Right atrium auricular region (tissue), 2 donors: ENCODE measurements at regions not wholly inside any gene's neighbourhood (a gene's known extent, or its start where the extent isn't known, plus 50 kb on each side); places are given as distances from the start of the nearest gene placed in this dataset.

Source experiments
- DNase-seq: peaks from one replicate; pipeline ENCODE4 v3.0.0-alpha.2; 2019; ENCODE audit warnings: low spot score
- H3K27ac ChIP-seq, 2 donors: fragments of 200-600 bp; sonication (generic); 1 replicate in 1 of 2; 2 replicates in 1 of 2; pipeline ENCODE4 v1.5.1; 2016 to 2019
- H3K27me3 ChIP-seq, 2 donors: fragments of 200-600 bp; sonication (generic); one replicate each; pipeline versions ENCODE4 v1.5.1 to v1.6.0; 2017 to 2019
- H3K36me3 ChIP-seq: fragments of 200-600 bp; sonication (generic); one replicate; pipeline ENCODE4 v1.5.1; 2016
- H3K4me1 ChIP-seq, 2 donors: fragments of 200-600 bp; sonication (generic); one replicate each; pipeline versions ENCODE4 v1.5.1 to v1.6.0; 2017 to 2019
- H3K4me3 ChIP-seq, 2 donors: fragments of 200-600 bp; sonication (generic); 1 replicate in 1 of 2; 2 replicates in 1 of 2; pipeline ENCODE4 v1.5.1; 2017 to 2019; ENCODE audit warnings: mild to moderate bottlenecking in 1 of 2, moderate library complexity in 1 of 2
- H3K9me3 ChIP-seq, 2 donors: fragments of 200-600 bp; sonication (generic); one replicate each; pipeline ENCODE4 v1.5.1; 2019
- TF ChIP-seq, protein P1 (sequence below), 2 donors: fragments of 200-600 bp; sonication (generic); IDR thresholded peaks; one replicate each; pipeline ENCODE4 v1.5.1; 2019; ENCODE audit warnings: antibody characterized with exemption in 2 of 2

DNA sequence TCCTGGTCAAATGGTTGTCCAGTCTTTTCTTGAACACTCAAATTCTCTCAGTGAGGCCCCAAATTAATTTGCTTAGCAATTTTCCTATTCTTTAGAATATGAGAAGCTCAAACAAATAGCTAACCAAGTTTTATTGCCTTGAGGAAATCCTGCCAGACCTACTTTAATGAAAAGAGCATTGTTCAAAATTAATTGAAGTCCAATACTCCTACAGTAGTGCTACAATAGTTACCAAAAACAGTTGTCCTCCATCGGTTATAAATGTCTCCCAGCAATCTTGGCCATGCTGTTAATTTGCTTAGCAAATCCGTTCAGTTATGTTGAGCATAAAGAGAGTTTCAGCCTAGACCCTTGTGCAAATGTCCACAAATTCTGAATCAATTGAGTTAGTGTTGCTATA lies 112.9 kb downstream of the MAB21L3 start:
- H3K36me3 ChIP-seq, result no peaks in the 10 kb centered on the region
- TF ChIP-seq, protein P1, sequence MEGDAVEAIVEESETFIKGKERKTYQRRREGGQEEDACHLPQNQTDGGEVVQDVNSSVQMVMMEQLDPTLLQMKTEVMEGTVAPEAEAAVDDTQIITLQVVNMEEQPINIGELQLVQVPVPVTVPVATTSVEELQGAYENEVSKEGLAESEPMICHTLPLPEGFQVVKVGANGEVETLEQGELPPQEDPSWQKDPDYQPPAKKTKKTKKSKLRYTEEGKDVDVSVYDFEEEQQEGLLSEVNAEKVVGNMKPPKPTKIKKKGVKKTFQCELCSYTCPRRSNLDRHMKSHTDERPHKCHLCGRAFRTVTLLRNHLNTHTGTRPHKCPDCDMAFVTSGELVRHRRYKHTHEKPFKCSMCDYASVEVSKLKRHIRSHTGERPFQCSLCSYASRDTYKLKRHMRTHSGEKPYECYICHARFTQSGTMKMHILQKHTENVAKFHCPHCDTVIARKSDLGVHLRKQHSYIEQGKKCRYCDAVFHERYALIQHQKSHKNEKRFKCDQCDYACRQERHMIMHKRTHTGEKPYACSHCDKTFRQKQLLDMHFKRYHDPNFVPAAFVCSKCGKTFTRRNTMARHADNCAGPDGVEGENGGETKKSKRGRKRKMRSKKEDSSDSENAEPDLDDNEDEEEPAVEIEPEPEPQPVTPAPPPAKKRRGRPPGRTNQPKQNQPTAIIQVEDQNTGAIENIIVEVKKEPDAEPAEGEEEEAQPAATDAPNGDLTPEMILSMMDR (IDR thresholded peaks at IDR 0.05), result no peak

DNA sequence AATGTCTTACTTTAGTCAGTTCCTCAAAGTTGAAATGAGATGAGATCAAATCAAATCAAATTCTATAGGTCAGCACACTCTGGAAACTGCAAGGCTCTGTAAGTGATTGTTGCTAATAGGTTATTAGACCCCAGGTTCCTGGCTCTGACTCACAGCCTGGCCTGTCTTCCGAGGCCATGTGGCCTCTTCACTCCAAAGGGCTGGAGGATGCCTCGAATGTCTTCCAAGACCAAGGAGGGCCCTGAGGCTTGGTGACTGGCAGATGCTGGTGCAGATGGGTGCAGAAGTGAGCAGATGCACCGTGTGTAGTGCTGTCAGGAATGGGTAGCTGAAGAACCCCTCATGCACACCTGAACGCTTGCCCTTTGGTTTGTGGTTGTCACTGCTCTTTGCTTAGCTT lies 113.4 kb downstream of the MAB21L3 start:
- no peaks in the 10 kb centered on the region for H3K36me3 ChIP-seq
- no peaks in the 10 kb centered on the region for H3K4me1 ChIP-seq
- TF ChIP-seq, protein P1 (IDR thresholded peaks at IDR 0.05), result no peak
- H3K4me3 ChIP-seq, result no peak overlapping the region
- no peak overlapping the region for H3K27ac ChIP-seq
- H3K27me3 ChIP-seq, result no peaks in the 10 kb centered on the region
- H3K9me3 ChIP-seq, result no peaks in the 10 kb centered on the region
- no peak for DNase-seq

More for the DNA sequence above, 112.9 kb downstream of the MAB21L3 start:
- Histone ChIP-seq H3K27ac (no peak overlapping the region), H3K27me3 (no peaks in the 10 kb centered on the region), H3K4me3 (no peak overlapping the region), H3K4me1 (peaks cover 0 to under 1% of the 10 kb centered on the region in 2 donors), H3K9me3 (no peaks in the 10 kb centered on the region)
- DNase-seq, result no peak

DNA sequence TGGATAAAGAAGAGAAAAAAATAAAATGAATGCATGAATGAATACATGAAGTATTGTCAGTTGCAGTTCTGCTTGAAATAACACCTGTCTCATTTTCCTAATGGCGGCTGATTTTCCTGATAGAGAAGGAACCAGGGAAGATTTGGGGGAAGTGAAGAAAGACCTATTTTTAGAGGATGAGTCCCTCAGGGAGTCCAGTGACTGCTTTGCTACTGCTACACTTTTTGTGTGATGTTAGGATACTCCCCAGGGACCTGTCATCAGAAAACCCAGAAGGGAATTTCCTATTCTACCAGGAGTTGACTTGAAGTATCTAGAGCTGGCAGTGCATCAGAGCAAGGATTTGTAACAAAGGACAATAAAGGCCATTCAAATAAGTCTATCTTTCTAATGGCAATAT lies 114.8 kb downstream of the MAB21L3 start:
- no peaks in the 10 kb centered on the region for H3K27me3 ChIP-seq
- H3K27ac ChIP-seq, result no peak overlapping the region
- H3K4me1 ChIP-seq, result no peaks in the 10 kb centered on the region
- no peaks in the 10 kb centered on the region for H3K9me3 ChIP-seq
- H3K36me3 ChIP-seq, result no peaks in the 10 kb centered on the region
- DNase-seq, result no peak
- no peak overlapping the region for H3K4me3 ChIP-seq
- TF ChIP-seq, protein P1 (IDR thresholded peaks at IDR 0.05), result no peak

DNA sequence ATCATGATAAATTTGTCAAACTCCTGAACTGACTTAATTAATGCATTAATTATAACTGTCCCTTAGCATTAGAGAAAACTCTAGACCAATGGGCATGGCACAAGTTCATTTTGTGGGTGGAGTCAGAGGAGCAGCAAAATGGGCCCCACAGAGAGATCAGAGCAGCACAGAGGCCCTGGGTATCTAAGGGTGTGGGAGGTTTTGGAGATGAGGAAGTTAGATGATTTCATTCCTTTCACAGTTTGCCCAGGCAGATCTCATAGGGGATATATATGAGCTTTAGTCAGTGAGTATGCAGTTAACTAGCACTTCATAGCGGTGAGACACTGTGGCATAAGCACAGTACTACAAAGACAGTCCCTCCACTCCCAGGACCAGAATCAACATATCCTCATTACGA lies 117.3 kb downstream of the MAB21L3 start:
- no peaks in the 10 kb centered on the region for H3K4me1 ChIP-seq
- H3K27ac ChIP-seq, result no peak overlapping the region
- TF ChIP-seq, protein P1 (IDR thresholded peaks at IDR 0.05), result no peak
- H3K36me3 ChIP-seq, result no peaks in the 10 kb centered on the region
- no peak for DNase-seq
- H3K27me3 ChIP-seq, result no peaks in the 10 kb centered on the region
- no peaks in the 10 kb centered on the region for H3K9me3 ChIP-seq
- no peak overlapping the region for H3K4me3 ChIP-seq

DNA sequence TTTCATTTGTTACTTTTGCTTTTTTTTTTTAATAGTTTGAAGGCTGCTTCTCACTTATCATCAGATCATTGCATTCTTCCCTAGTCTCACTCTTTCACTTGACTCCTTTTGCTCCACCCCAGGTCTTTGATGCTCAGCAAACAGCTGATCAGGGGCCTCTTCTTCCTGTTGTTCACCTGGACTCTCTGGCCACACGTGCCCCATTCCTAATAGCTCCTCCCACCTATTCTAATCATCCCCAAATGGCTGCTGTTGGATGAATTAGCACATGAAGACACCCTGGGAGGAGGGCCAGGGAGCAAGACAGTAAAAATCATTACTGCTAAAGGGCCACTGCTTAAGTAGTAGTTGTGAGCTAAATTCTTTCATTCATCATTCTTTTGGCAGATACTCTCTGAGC lies 119.5 kb downstream of the MAB21L3 start:
- H3K27me3 ChIP-seq, result no peaks in the 10 kb centered on the region

DNA sequence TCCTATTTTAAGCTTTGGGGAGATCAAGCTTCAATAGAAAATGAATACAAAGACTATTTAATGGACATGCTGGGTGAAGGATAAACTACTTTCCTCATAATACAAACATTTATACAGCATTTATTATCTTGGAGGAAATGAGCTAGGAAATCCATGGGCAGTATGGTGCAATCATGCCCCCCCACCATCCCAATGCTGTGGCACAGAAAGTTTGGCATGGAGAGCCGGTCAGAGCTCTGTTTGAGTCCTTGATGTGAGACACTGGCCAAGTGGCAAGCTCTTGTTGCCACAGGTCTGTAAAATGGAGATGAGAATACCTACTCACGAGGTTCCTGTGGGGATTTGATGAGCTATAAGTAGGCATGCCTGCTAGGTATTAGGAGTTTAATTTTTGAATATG lies 120.6 kb downstream of the MAB21L3 start:
- no peaks in the 10 kb centered on the region for H3K27me3 ChIP-seq
- H3K9me3 ChIP-seq, result no peaks in the 10 kb centered on the region
- H3K36me3 ChIP-seq, result no peaks in the 10 kb centered on the region
- no peak overlapping the region for H3K27ac ChIP-seq
- H3K4me3 ChIP-seq, result no peak overlapping the region
- TF ChIP-seq, protein P1 (IDR thresholded peaks at IDR 0.05), result no peak
- no peaks in the 10 kb centered on the region for H3K4me1 ChIP-seq
- DNase-seq, result no peak

More for the DNA sequence above, 119.5 kb downstream of the MAB21L3 start:
- H3K4me3 ChIP-seq, result no peak overlapping the region
- H3K9me3 ChIP-seq, result no peaks in the 10 kb centered on the region
- TF ChIP-seq, protein P1 (IDR thresholded peaks at IDR 0.05), result no peak
- H3K36me3 ChIP-seq, result no peaks in the 10 kb centered on the region
- H3K4me1 ChIP-seq, result no peaks in the 10 kb centered on the region
- no peak for DNase-seq
- H3K27ac ChIP-seq, result no peak overlapping the region
